Progenitor cell of endocrine pancreas (in vitro differentiated cells): ENCODE measurements at regions not wholly inside any gene's neighbourhood (a gene's known extent, or its start where the extent isn't known, plus 50 kb on each side); places are given as distances from the start of the nearest gene placed in this dataset.

Experiments
- DNase-seq: peaks from one replicate; pipeline ENCODE4 v3.0.0; 2021; ENCODE audit warnings: low spot score; ENCODE audit not compliant: unreplicated experiment
- H3K27ac Mint-ChIP-seq: 2 replicates; pipeline ENCODE4 v1.8.0; 2021; ENCODE audit warnings: mild to moderate bottlenecking, moderate library complexity, mixed read lengths
- H3K27me3 Mint-ChIP-seq: 2 replicates; pipeline ENCODE4 v1.8.0; 2021; ENCODE audit warnings: mixed read lengths
- H3K36me3 Mint-ChIP-seq: 2 replicates; pipeline ENCODE4 v1.8.0; 2022; ENCODE audit warnings: mixed read lengths; ENCODE audit not compliant: insufficient read depth
- H3K4me1 Mint-ChIP-seq: 2 replicates; pipeline ENCODE4 v1.8.0; 2021; ENCODE audit warnings: low read depth, mixed read lengths
- H3K4me3 Mint-ChIP-seq: 2 replicates; pipeline ENCODE4 v1.8.0; 2021; ENCODE audit warnings: low read depth, mild to moderate bottlenecking, moderate library complexity, mixed read lengths
- H3K9me3 Mint-ChIP-seq: 2 replicates; pipeline ENCODE4 v1.8.0; 2021; ENCODE audit warnings: low read depth, mixed read lengths
- CTCF ChIP-seq: fragments of 200-600 bp; sonication (generic); IDR thresholded peaks from one replicate; pipeline ENCODE4 v1.5.0; 2021; ENCODE audit warnings: antibody characterized with exemption, mild to moderate bottlenecking; ENCODE audit not compliant: unreplicated experiment

GRCh38 chr7:56229631-56230030, 113.4 kb upstream of the NUPR2 start:
- no peaks in the 10 kb centered on the region for H3K36me3 Mint-ChIP-seq
- DNase-seq, result no peak
- H3K27ac Mint-ChIP-seq, result no peak overlapping the region
- no peaks in the 10 kb centered on the region for H3K4me1 Mint-ChIP-seq
- no peak for TF ChIP-seq CTCF
- no peak overlapping the region for H3K4me3 Mint-ChIP-seq
- peaks cover 45% of the 10 kb centered on the region for H3K9me3 Mint-ChIP-seq
- H3K27me3 Mint-ChIP-seq, result no peaks in the 10 kb centered on the region

- Mint-ChIP-seq H3K4me1 (no peaks in the 10 kb centered on the region), H3K36me3 (peaks cover 1% of the 10 kb centered on the region), H3K9me3 (peaks cover 43% of the 10 kb centered on the region), H3K27ac (no peak overlapping the region), H3K27me3 (no peaks in the 10 kb centered on the region), H3K4me3 (no peak overlapping the region)
- no peak for DNase-seq
- no peak for TF ChIP-seq CTCF
These were observed 106.6 kb upstream of the NUPR2 start for GRCh38 chr7:56222866-56223265.

GRCh38 chr7:56219017-56219416, 102.8 kb upstream of the NUPR2 start:
- H3K4me1 Mint-ChIP-seq, result no peaks in the 10 kb centered on the region
- H3K27ac Mint-ChIP-seq, result no peak overlapping the region
- H3K27me3 Mint-ChIP-seq, result no peaks in the 10 kb centered on the region
- peaks cover 49% of the 10 kb centered on the region for H3K9me3 Mint-ChIP-seq
- no peak overlapping the region for H3K4me3 Mint-ChIP-seq
- TF ChIP-seq CTCF, result no peak
- peaks cover 8% of the 10 kb centered on the region for H3K36me3 Mint-ChIP-seq
- DNase-seq, result no peak

GRCh38 chr7:56218510-56218909, 102.3 kb upstream of the NUPR2 start:
- Mint-ChIP-seq H3K4me3 (no peak overlapping the region), H3K4me1 (no peaks in the 10 kb centered on the region), H3K27ac (no peak overlapping the region), H3K36me3 (peaks cover 8% of the 10 kb centered on the region), H3K27me3 (no peaks in the 10 kb centered on the region), H3K9me3 (peaks cover 48% of the 10 kb centered on the region)
- TF ChIP-seq CTCF, result no peak
- DNase-seq, result no peak

GRCh38 chr7:56213574-56213973, 97.4 kb upstream of the NUPR2 start:
- H3K4me1 Mint-ChIP-seq, result no peaks in the 10 kb centered on the region
- H3K27me3 Mint-ChIP-seq, result no peaks in the 10 kb centered on the region
- TF ChIP-seq CTCF, result no peak
- DNase-seq, result no peak
- H3K4me3 Mint-ChIP-seq, result no peak overlapping the region
- peaks cover 10% of the 10 kb centered on the region for H3K36me3 Mint-ChIP-seq
- H3K9me3 Mint-ChIP-seq, result peaks cover 52% of the 10 kb centered on the region
- H3K27ac Mint-ChIP-seq, result no peak overlapping the region
